Psoas muscle (tissue), 7 donors: ENCODE measurements at regions not wholly inside any gene's neighbourhood (a gene's known extent, or its start where the extent isn't known, plus 50 kb on each side); places are given as distances from the start of the nearest gene placed in this dataset.

ENCODE experiments used
- ATAC-seq, 4 donors: fragments of 200-7000 bp; cut with Tn5 transposase; one replicate each; pipeline ENCODE4 v1.9.1; 2020; ENCODE audit warnings: moderate library complexity in 3 of 4, mild to moderate bottlenecking in 2 of 4
- DNase-seq, 2 donors: peaks; one replicate each; pipeline ENCODE4 v3.0.0-alpha.2; 2020
- H3K27ac ChIP-seq: fragments of 200-600 bp; one replicate; pipeline ENCODE4 v1.8.0; 2022
- H3K27me3 ChIP-seq, 3 donors: fragments of 200-600 bp in 1 of 3; one replicate each; pipeline versions ENCODE4 v1.6.1 to v1.8.0; 2013 to 2022; ENCODE audit warnings: low read length in 2 of 3, mild to moderate bottlenecking in 2 of 3, moderate library complexity in 1 of 3; ENCODE audit not compliant: insufficient read depth in 3 of 3
- H3K36me3 ChIP-seq, 2 donors: fragments of 200-600 bp in 1 of 2; one replicate each; pipeline versions ENCODE4 v1.6.1 to v1.8.0; 2013 to 2022; ENCODE audit warnings: low read depth in 1 of 2, mild to moderate bottlenecking in 1 of 2, moderate library complexity in 1 of 2; ENCODE audit not compliant: insufficient read depth in 1 of 2
- H3K4me1 ChIP-seq: fragments of 200-600 bp; one replicate; pipeline ENCODE4 v1.8.0; 2022
- H3K4me3 ChIP-seq: fragments of 200-600 bp; one replicate; pipeline ENCODE4 v1.8.0; 2022; ENCODE audit warnings: mild to moderate bottlenecking
- H3K9me3 ChIP-seq: fragments of 200-600 bp; one replicate; pipeline ENCODE4 v1.8.0; 2022
- CTCF ChIP-seq: fragments of 200-600 bp; IDR thresholded peaks from one replicate; pipeline ENCODE4 v1.8.0; 2022; ENCODE audit warnings: antibody characterized with exemption
- WGBS, 3 donors: extraction: QIAGEN DNeasy Blood & Tissue Kit; methylation state at CpG; one replicate each; pipeline versions ENCODE4 v1.1.6 to v1.1.7; 2013; 5-methylcytosine and 5-hydroxymethylcytosine counted together
- intact Hi-C, 2 donors: fragments of 100-400 bp; cut with DNase I; formaldehyde crosslinking; loops; one replicate each; pipeline versions ENCODE4 v1.11.0 to v1.14.2; 2022
- donor health status: healthy with polysubstance abuse.
- donor health status: DM: no; HTN: no; CAD: no; lungs with moderate emphysema.
- donor health status: Bipolar disorder and iron deficiency.
- donor health status: healthy.
- donor health status: DM: yes; HTN: yes; CAD: no.
- donor health status: DM: no; HTN: no; CAD: no.
- donor health status: DM: yes; HTN: yes; CAD: no.

- WGBS, 3 donors: 47 to 59% (median 50%) methylated on average over 9 of the region's 9 CpGs
- intact Hi-C loops: loop anchor here (2.0 to 10.0 kb wide), 5 partner anchors 99 to 443 kb away; no protein-coding TSS in a partner anchor
- no peaks in the 10 kb centered on the region for H3K27me3 ChIP-seq
- ATAC-seq (peak; percentile 56 to 68 (median 62)), DNase-seq (no peak)
- no peaks in the 10 kb centered on the region for H3K9me3 ChIP-seq
- TF ChIP-seq CTCF: no peak
- peak overlapping the region; percentile 54 for H3K4me3 ChIP-seq
- peaks cover 57% of the 10 kb centered on the region for H3K4me1 ChIP-seq
- no peaks in the 10 kb centered on the region for H3K36me3 ChIP-seq
- H3K27ac ChIP-seq: peak overlapping the region; percentile 94
Measured at GRCh38 chr13:50527612-50528509, 315.6 kb downstream of the DLEU7 start.

- no peaks in the 10 kb centered on the region for H3K27me3 ChIP-seq
- ATAC-seq (peak; percentile 84 to 91 (median 90)), DNase-seq (peak; percentile 86 to 90)
- TF ChIP-seq CTCF: no peak
- H3K27ac ChIP-seq: peak overlapping the region; percentile 94
- peaks cover 2% of the 10 kb centered on the region for H3K9me3 ChIP-seq
- H3K4me3 ChIP-seq: peak overlapping the region; percentile 54
- no peaks in the 10 kb centered on the region for H3K36me3 ChIP-seq
- intact Hi-C loops: loop anchor here (2.0 to 10.0 kb wide), 5 partner anchors 101 to 445 kb away; no protein-coding TSS in a partner anchor
- peaks cover 48% of the 10 kb centered on the region for H3K4me1 ChIP-seq
- 10 to 12% (median 11%) methylated on average over 12 of the region's 12 CpGs for WGBS, 3 donors
Measured at GRCh38 chr13:50529154-50529882, 314.2 kb downstream of the DLEU7 start.

GRCh38 chr13:50531917-50532899, 311.3 kb downstream of the DLEU7 start:
- intact Hi-C loops: loop anchor here (2.0 to 5.0 kb wide), 5 partner anchors 155 to 555 kb away; no protein-coding TSS in a partner anchor

More at GRCh38 chr13:50531917-50532899, 311.3 kb downstream of the DLEU7 start:
- DNase-seq (no peak), ATAC-seq (no peak)
- H3K36me3 ChIP-seq: no peaks in the 10 kb centered on the region
- H3K27me3 ChIP-seq: no peaks in the 10 kb centered on the region
- no peak overlapping the region for H3K4me3 ChIP-seq
- peaks cover 39% of the 10 kb centered on the region for H3K4me1 ChIP-seq
- H3K27ac ChIP-seq: no peak overlapping the region
- WGBS, 3 donors: 72 to 79% (median 75%) methylated on average over 5 of the region's 5 CpGs
- peak; percentile 71 for TF ChIP-seq CTCF
- H3K9me3 ChIP-seq: peaks cover 13% of the 10 kb centered on the region
